Neural crest cell (in vitro differentiated cells): ENCODE measurements at regions not wholly inside any gene's neighbourhood (a gene's known extent, or its start where the extent isn't known, plus 50 kb on each side); places are given as distances from the start of the nearest gene placed in this dataset.

ENCODE experiments used
- DNase-seq: peaks from one replicate; pipeline ENCODE4 v3.0.0; 2021; ENCODE audit warnings: low read depth, mixed read lengths, low spot score
- H3K27ac Mint-ChIP-seq: one replicate; pipeline ENCODE4 v1.8.0; 2021; ENCODE audit warnings: mild to moderate bottlenecking, mixed read lengths; ENCODE audit not compliant: unreplicated experiment
- H3K27me3 Mint-ChIP-seq: 2 replicates; pipeline ENCODE4 v1.8.0; 2021; ENCODE audit warnings: low read depth, mild to moderate bottlenecking, mixed read lengths
- H3K36me3 Mint-ChIP-seq: 2 replicates; pipeline ENCODE4 v1.8.0; 2021; ENCODE audit warnings: low read depth, mild to moderate bottlenecking, mixed read lengths
- H3K4me1 Mint-ChIP-seq: 2 replicates; pipeline ENCODE4 v1.8.0; 2021; ENCODE audit warnings: mixed read lengths
- H3K4me3 Mint-ChIP-seq: one replicate; pipeline ENCODE4 v1.8.0; 2021; ENCODE audit warnings: mild to moderate bottlenecking, mixed read lengths
- H3K9me3 Mint-ChIP-seq: 2 replicates; pipeline ENCODE4 v1.8.0; 2021; ENCODE audit warnings: mixed read lengths
- CTCF ChIP-seq: fragments of 200-600 bp; sonication (generic); conservative IDR thresholded peaks from 2 replicates; pipeline ENCODE4 v1.5.0; 2021; ENCODE audit warnings: antibody characterized with exemption, mild to moderate bottlenecking

GRCh38 chr14:98999345-98999744, 272.7 kb downstream of the BCL11B start:
- H3K27me3 Mint-ChIP-seq: no peaks in the 10 kb centered on the region
- peaks cover 5% of the 10 kb centered on the region for H3K9me3 Mint-ChIP-seq
- H3K4me1 Mint-ChIP-seq: peaks cover 8% of the 10 kb centered on the region
- no peaks in the 10 kb centered on the region for H3K36me3 Mint-ChIP-seq
- no peak for TF ChIP-seq CTCF
- no peak overlapping the region for H3K4me3 Mint-ChIP-seq
- no peak overlapping the region for H3K27ac Mint-ChIP-seq
- DNase-seq: no peak

GRCh38 chr14:98999901-99000300, 272.1 kb downstream of the BCL11B start:
- no peak for DNase-seq
- Mint-ChIP-seq H3K36me3 (no peaks in the 10 kb centered on the region), H3K9me3 (peaks cover 5% of the 10 kb centered on the region), H3K4me1 (peaks cover 8% of the 10 kb centered on the region), H3K4me3 (no peak overlapping the region), H3K27ac (no peak overlapping the region), H3K27me3 (no peaks in the 10 kb centered on the region)
- TF ChIP-seq CTCF: no peak

GRCh38 chr14:99001241-99001640, 270.8 kb downstream of the BCL11B start:
- DNase-seq: no peak
- Mint-ChIP-seq H3K27ac (no peak overlapping the region), H3K4me3 (no peak overlapping the region), H3K27me3 (no peaks in the 10 kb centered on the region), H3K4me1 (no peaks in the 10 kb centered on the region), H3K36me3 (no peaks in the 10 kb centered on the region), H3K9me3 (no peaks in the 10 kb centered on the region)
- no peak for TF ChIP-seq CTCF

- Mint-ChIP-seq H3K36me3 (no peaks in the 10 kb centered on the region), H3K27me3 (no peaks in the 10 kb centered on the region), H3K4me3 (no peak overlapping the region), H3K9me3 (peaks cover 4% of the 10 kb centered on the region), H3K27ac (no peak overlapping the region), H3K4me1 (no peaks in the 10 kb centered on the region)
- no peak for TF ChIP-seq CTCF
- no peak for DNase-seq
Observed at GRCh38 chr14:99003646-99004045, 268.4 kb downstream of the BCL11B start.

- no peak for DNase-seq
- Mint-ChIP-seq H3K9me3 (peaks cover 4% of the 10 kb centered on the region), H3K4me1 (no peaks in the 10 kb centered on the region), H3K36me3 (no peaks in the 10 kb centered on the region), H3K27ac (no peak overlapping the region), H3K4me3 (no peak overlapping the region), H3K27me3 (no peaks in the 10 kb centered on the region)
- no peak for TF ChIP-seq CTCF
Observed at GRCh38 chr14:99004112-99004511, 267.9 kb downstream of the BCL11B start.

- Mint-ChIP-seq H3K27me3 (no peaks in the 10 kb centered on the region), H3K4me1 (no peaks in the 10 kb centered on the region), H3K27ac (no peak overlapping the region), H3K9me3 (peaks cover 4% of the 10 kb centered on the region), H3K36me3 (no peaks in the 10 kb centered on the region), H3K4me3 (no peak overlapping the region)
- TF ChIP-seq CTCF: no peak
- DNase-seq: no peak
Observed at GRCh38 chr14:99006276-99006675, 265.7 kb downstream of the BCL11B start.
